H1 (cell line): ENCODE measurements at regions not wholly inside any gene's neighbourhood (a gene's known extent, or its start where the extent isn't known, plus 50 kb on each side); places are given as distances from the start of the nearest gene placed in this dataset.

ENCODE experiments used
- CTCF ChIA-PET: fragments of 300-600 bp; sonication (Branson Sonifier 250); formaldehyde crosslinking; loops from one replicate; lab custom pipeline; 2021; ENCODE audit not compliant: partially characterized antibody; lab: Charles Lee
- POLR2A ChIA-PET: fragments of 300-600 bp; sonication (Branson Sonifier 250); formaldehyde crosslinking; loops from one replicate; lab custom pipeline; 2021; ENCODE audit warnings: inconsistent platforms; ENCODE audit not compliant: partially characterized antibody; lab: Charles Lee
- DNase-seq, 2 experiments: peaks; one replicate each; pipeline versions ENCODE4 v3.0.0 to v3.0.0-alpha.2; 2010 to 2022; ENCODE audit warnings: low spot score in 2 of 2, low read depth in 1 of 2, mixed read lengths in 1 of 2
- FAIRE-seq: peaks from 2 replicates; lab custom pipeline; 2011; peaks lifted over from hg19 to GRCh38; lab: Jason Lieb, UNC
- H2AFZ ChIP-seq: 2 replicates; pipeline ENCODE4 v1.8.1; 2012; ENCODE audit warnings: low read length, inconsistent platforms
- H2AK5ac ChIP-seq: 2 replicates; pipeline ENCODE4 v1.6.1; 2013; ENCODE audit warnings: low read depth, low read length
- H2BK120ac ChIP-seq: replicated peaks from 2 replicates; pipeline ENCODE3; 2013; ENCODE audit warnings: low read depth, low read length, inconsistent platforms
- H2BK12ac ChIP-seq: 2 replicates; pipeline ENCODE4 v1.6.1; 2013; ENCODE audit warnings: low read depth, low read length
- H2BK15ac ChIP-seq: 2 replicates; pipeline ENCODE4 v1.6.1; 2013; ENCODE audit warnings: low read length
- H2BK20ac ChIP-seq: 2 replicates; pipeline ENCODE4 v1.6.1; 2013; ENCODE audit warnings: low read length
- H2BK5ac ChIP-seq: 2 replicates; pipeline ENCODE4 v1.6.1; 2013; ENCODE audit warnings: low read depth, low read length
- H3K14ac ChIP-seq: 2 replicates; pipeline ENCODE4 v1.6.1; 2013; ENCODE audit warnings: inconsistent platforms; ENCODE audit not compliant: insufficient read length
- H3K18ac ChIP-seq: 2 replicates; pipeline ENCODE4 v1.6.1; 2013; ENCODE audit warnings: low read length; ENCODE audit errors: extremely low read depth
- H3K23ac ChIP-seq: 2 replicates; pipeline ENCODE4 v1.6.1; 2013; ENCODE audit warnings: inconsistent platforms; ENCODE audit not compliant: insufficient read length
- H3K23me2 ChIP-seq: 2 replicates; pipeline ENCODE4 v1.6.1; 2013; ENCODE audit warnings: low read depth, low read length
- H3K27ac ChIP-seq: 2 replicates; pipeline ENCODE4 v1.6.1; 2011; ENCODE audit warnings: low read depth, low read length, inconsistent platforms
- H3K27me3 ChIP-seq, 4 experiments: replicated peaks in 1 of 4; 1 replicate in 1 of 4; 2 replicates in 3 of 4; pipeline versions ENCODE4 v1.6.1 to v1.8.1; 2011 to 2013; ENCODE audit warnings: low read length in 3 of 4, mild to moderate bottlenecking in 3 of 4, inconsistent platforms in 2 of 4, mixed read lengths in 2 of 4, moderate library complexity in 1 of 4; ENCODE audit not compliant: control insufficient read depth in 3 of 4, insufficient read depth in 3 of 4; ENCODE audit errors: extremely low read depth in 1 of 4
- H3K36me3 ChIP-seq, 4 experiments: 2 replicates each; pipeline versions ENCODE4 v1.6.1 to v1.8.1; 2011 to 2013; ENCODE audit warnings: mild to moderate bottlenecking in 4 of 4, low read length in 3 of 4, moderate library complexity in 2 of 4, control low read depth in 1 of 4, inconsistent platforms in 1 of 4; ENCODE audit not compliant: insufficient read depth in 4 of 4, control insufficient read depth in 2 of 4
- H3K4ac ChIP-seq: replicated peaks from 2 replicates; pipeline ENCODE3; 2013; ENCODE audit warnings: low read length, low read depth, mixed read lengths, inconsistent platforms; ENCODE audit not compliant: insufficient read length
- H3K4me1 ChIP-seq, 4 experiments: replicated peaks in 1 of 4; 1 replicate in 1 of 4; 2 replicates in 3 of 4; pipeline versions ENCODE4 v1.6.1 to v1.8.1; 2011 to 2013; ENCODE audit warnings: low read length in 3 of 4, inconsistent platforms in 2 of 4, mixed read lengths in 1 of 4; ENCODE audit not compliant: insufficient read depth in 4 of 4, control insufficient read depth in 3 of 4
- H3K4me2 ChIP-seq, 2 experiments: 2 replicates each; pipeline versions ENCODE4 v1.6.1 to v1.8.1; 2011 to 2013; ENCODE audit warnings: low read depth in 2 of 2, low read length in 2 of 2, control low read depth in 1 of 2, inconsistent platforms in 1 of 2, mild to moderate bottlenecking in 1 of 2; ENCODE audit not compliant: insufficient read depth in 1 of 2
- H3K4me3 ChIP-seq, 4 experiments: fragments of 200-600, 300-600 bp in 1 of 4; sonication (generic), shearing (Covaris generic), sonication (Bioruptor Twin) in 1 of 4; 2 replicates each; pipeline versions ENCODE4 v1.5.1 to v1.8.1; 2011 to 2016; ENCODE audit warnings: low read length in 4 of 4, low read depth in 3 of 4, control low read depth in 2 of 4, inconsistent platforms in 2 of 4, mild to moderate bottlenecking in 2 of 4, mixed read lengths in 1 of 4, moderate library complexity in 1 of 4; ENCODE audit not compliant: insufficient read depth in 2 of 4; ENCODE audit errors: extremely low read depth in 1 of 4
- H3K56ac ChIP-seq: replicated peaks from 2 replicates; pipeline ENCODE3; 2013; ENCODE audit warnings: low read depth, mild to moderate bottlenecking, mixed read lengths, low read length, inconsistent platforms; ENCODE audit not compliant: insufficient read length
- H3K79me1 ChIP-seq: 2 replicates; pipeline ENCODE4 v1.6.1; 2013; ENCODE audit warnings: low read depth, low read length, control low read depth
- H3K79me2 ChIP-seq, 2 experiments: 2 replicates each; pipeline versions ENCODE4 v1.6.1 to v1.8.1; 2012 to 2013; ENCODE audit warnings: low read length in 2 of 2, mild to moderate bottlenecking in 2 of 2, inconsistent platforms in 1 of 2; ENCODE audit not compliant: insufficient read depth in 2 of 2, control insufficient read depth in 1 of 2
- H3K9ac ChIP-seq, 4 experiments: replicated peaks in 1 of 4; 1 replicate in 1 of 4; 2 replicates in 3 of 4; pipeline versions ENCODE4 v1.6.1 to v1.8.1; 2011 to 2013; ENCODE audit warnings: low read depth in 3 of 4, low read length in 3 of 4, control low read depth in 2 of 4, mild to moderate bottlenecking in 2 of 4, moderate library complexity in 2 of 4, inconsistent platforms in 1 of 4; ENCODE audit errors: extremely low read depth in 1 of 4
- H3K9me3 ChIP-seq, 2 experiments: 2 replicates each; pipeline versions ENCODE4 v1.6.1 to v1.8.1; 2012 to 2013; ENCODE audit warnings: mild to moderate bottlenecking in 2 of 2, moderate library complexity in 2 of 2, control low read depth in 1 of 2, inconsistent platforms in 1 of 2, low read depth in 1 of 2, low read length in 1 of 2, mixed read lengths in 1 of 2; ENCODE audit not compliant: insufficient read depth in 2 of 2
- H4K20me1 ChIP-seq, 2 experiments: replicated peaks in 1 of 2; 2 replicates each; pipeline versions ENCODE3 to v1.8.1; 2011 to 2013; ENCODE audit warnings: inconsistent platforms in 2 of 2, low read length in 2 of 2, mild to moderate bottlenecking in 1 of 2; ENCODE audit not compliant: insufficient read depth in 2 of 2, control insufficient read depth in 1 of 2
- H4K5ac ChIP-seq: 2 replicates; pipeline ENCODE4 v1.6.1; 2013; ENCODE audit warnings: low read length, low read depth, mixed read lengths, inconsistent platforms; ENCODE audit not compliant: insufficient read length
- H4K8ac ChIP-seq: 2 replicates; pipeline ENCODE4 v1.8.0; 2013; ENCODE audit warnings: mild to moderate bottlenecking, moderate library complexity, low read length, inconsistent platforms; ENCODE audit not compliant: insufficient read depth; ENCODE audit errors: extremely low read depth
- H4K91ac ChIP-seq: replicated peaks from 2 replicates; pipeline ENCODE3; 2013; ENCODE audit warnings: low read length, mixed read lengths, inconsistent platforms; ENCODE audit not compliant: insufficient read length
- NRF1 ChIP-seq: IDR thresholded peaks from 2 replicates; pipeline ENCODE4 v1.6.1; 2011; ENCODE audit warnings: mild to moderate bottlenecking, low read depth, low read length, improper control_type of control experiment
- WGBS, 2 experiments: shearing (Covaris generic) in 1 of 2; methylation state at CpG; one replicate each; pipeline versions ENCODE4 v1.1.6 to v1.1.7; 2013 to 2015; ENCODE audit warnings: low lambda C conversion rate in 2 of 2, mixed read lengths in 2 of 2, inconsistent platforms in 1 of 2, low coverage in 1 of 2, missing lambda C conversion rate in 1 of 2; ENCODE audit not compliant: insufficient replicate concordance in 2 of 2, insufficient coverage in 1 of 2, insufficient read length in 1 of 2; ENCODE audit errors: extremely low coverage in 1 of 2, missing lambda C conversion rate in 1 of 2; 5-methylcytosine and 5-hydroxymethylcytosine counted together

- no peak overlapping the region for H2AFZ ChIP-seq
- H3K27ac ChIP-seq: no peak overlapping the region
- H2BK20ac ChIP-seq: no peak overlapping the region
- no peak overlapping the region for H2AK5ac ChIP-seq
- H2BK12ac ChIP-seq: no peak overlapping the region
- no peak overlapping the region for H3K56ac ChIP-seq
- no peak overlapping the region for H4K91ac ChIP-seq
- H3K23ac ChIP-seq: no peak overlapping the region
- H3K79me2 ChIP-seq: no peaks in the 10 kb centered on the region
- no peak overlapping the region for H2BK5ac ChIP-seq
- H3K9me3 ChIP-seq: peaks cover 0 to 2% of the 10 kb centered on the region in 2 experiments; a peak in 1 of 4 replicates
- no peak overlapping the region for H3K4me3 ChIP-seq
- H3K4me2 ChIP-seq: no peak overlapping the region
- whole genome bisulfite sequencing, 2 experiments: 67% methylated on average over 1 of the region's 1 CpG; no CpG with 5 or more reads in 1 of the 2 experiments
- H3K27me3 ChIP-seq: no peaks in the 10 kb centered on the region
- H3K4me1 ChIP-seq: peaks cover 0 to 3% (median 0%) of the 10 kb centered on the region in 4 experiments; a peak in 2 of 7 replicates
- ChIA-PET CTCF (no interaction called here), POLR2A (no interaction called here)
- no peak overlapping the region for H3K4ac ChIP-seq
- no peak overlapping the region for H3K14ac ChIP-seq
- no peak overlapping the region for H4K8ac ChIP-seq
- H2BK15ac ChIP-seq: no peak overlapping the region
- no peak overlapping the region for H3K9ac ChIP-seq
- H3K36me3 ChIP-seq: no peaks in the 10 kb centered on the region
- H4K5ac ChIP-seq: no peak overlapping the region
- H3K23me2 ChIP-seq: no peaks in the 10 kb centered on the region
- H4K20me1 ChIP-seq: no peaks in the 10 kb centered on the region
- no peak overlapping the region for H3K18ac ChIP-seq
- DNase-seq: no peak
- no peak for FAIRE-seq
- H3K79me1 ChIP-seq: no peaks in the 10 kb centered on the region
- no peak overlapping the region for H2BK120ac ChIP-seq
- TF ChIP-seq NRF1: no peak
Measured at GRCh38 chr20:55353206-55353605, 652.1 kb downstream of the CBLN4 start.
